CD8-positive, alpha-beta memory T cell (primary cell): ENCODE measurements at regions not wholly inside any gene's neighbourhood (a gene's known extent, or its start where the extent isn't known, plus 50 kb on each side); places are given as distances from the start of the nearest gene placed in this dataset.

Source experiments
- CTCF ChIA-PET: fragments of 350-600 bp; sonication (Branson Sonifier 250); formaldehyde crosslinking; loops from one replicate; lab custom pipeline; 2021; ENCODE audit warnings: antibody characterized with exemption; lab: Charles Lee
- POLR2A ChIA-PET: fragments of 350-600 bp; sonication (Branson Sonifier 250); formaldehyde crosslinking; loops from one replicate; lab custom pipeline; 2021; ENCODE audit warnings: antibody characterized with exemption; lab: Charles Lee
- DNase-seq, 5 donors: peaks; one replicate each; pipeline versions ENCODE4 v3.0.0 to v3.0.0-alpha.2; 2020 to 2022; ENCODE audit warnings: mixed read lengths in 1 of 5
- H3K27ac ChIP-seq: one replicate; pipeline ENCODE4 v1.7.0; 2013; ENCODE audit warnings: low read depth, mild to moderate bottlenecking, low read length, moderate library complexity
- H3K27me3 ChIP-seq: 2 replicates; pipeline ENCODE4 v1.7.0; 2013; ENCODE audit warnings: low read length, mild to moderate bottlenecking; ENCODE audit not compliant: insufficient read depth, poor library complexity, severe bottlenecking
- H3K36me3 ChIP-seq: 2 replicates; pipeline ENCODE4 v1.7.0; 2013; ENCODE audit warnings: mild to moderate bottlenecking, low read length, moderate library complexity; ENCODE audit not compliant: insufficient read depth
- H3K4me1 ChIP-seq: 2 replicates; pipeline ENCODE4 v1.7.0; 2013; ENCODE audit warnings: mild to moderate bottlenecking, low read length, moderate library complexity; ENCODE audit not compliant: insufficient read depth
- H3K4me3 ChIP-seq: 2 replicates; pipeline ENCODE4 v1.7.0; 2013; ENCODE audit warnings: mild to moderate bottlenecking, low read length
- H3K9me3 ChIP-seq: 2 replicates; pipeline ENCODE4 v1.7.0; 2013; ENCODE audit warnings: mild to moderate bottlenecking, low read length
- H3K27ac Mint-ChIP-seq, 8 donors: one replicate each; pipeline ENCODE4 v1.8.0; 2020 to 2021; ENCODE audit warnings: mixed read lengths in 8 of 8, mild to moderate bottlenecking in 6 of 8, inconsistent platforms in 3 of 8, moderate library complexity in 3 of 8
- H3K27me3 Mint-ChIP-seq, 2 donors: one replicate each; pipeline ENCODE4 v1.8.0; 2020 to 2021; ENCODE audit warnings: mixed read lengths in 2 of 2, mild to moderate bottlenecking in 1 of 2, moderate library complexity in 1 of 2
- H3K36me3 Mint-ChIP-seq, 3 donors: one replicate each; pipeline ENCODE4 v1.8.0; 2020 to 2021; ENCODE audit warnings: mixed read lengths in 3 of 3, inconsistent platforms in 1 of 3, mild to moderate bottlenecking in 1 of 3
- H3K4me1 Mint-ChIP-seq, 3 donors: one replicate each; pipeline ENCODE4 v1.8.0; 2020 to 2021; ENCODE audit warnings: mixed read lengths in 3 of 3, inconsistent platforms in 1 of 3, mild to moderate bottlenecking in 1 of 3
- H3K4me3 Mint-ChIP-seq, 7 donors: one replicate each; pipeline ENCODE4 v1.8.0; 2020 to 2021; ENCODE audit warnings: mixed read lengths in 7 of 7, mild to moderate bottlenecking in 6 of 7, moderate library complexity in 4 of 7, inconsistent platforms in 2 of 7
- H3K9me3 Mint-ChIP-seq, 5 donors: one replicate each; pipeline ENCODE4 v1.8.0; 2020 to 2022; ENCODE audit warnings: mixed read lengths in 5 of 5, mild to moderate bottlenecking in 3 of 5, moderate library complexity in 2 of 5, inconsistent platforms in 1 of 5

- H3K36me3 Mint-ChIP-seq, result no peaks in the 10 kb centered on the region
- Histone ChIP-seq H3K4me3 (no peak overlapping the region), H3K4me1 (no peaks in the 10 kb centered on the region), H3K9me3 (no peaks in the 10 kb centered on the region), H3K36me3 (no peaks in the 10 kb centered on the region), H3K27ac (no peak overlapping the region), H3K27me3 (no peaks in the 10 kb centered on the region)
- no peaks in the 10 kb centered on the region for H3K4me1 Mint-ChIP-seq
- H3K27me3 Mint-ChIP-seq, result peaks cover 0 to 3% of the 10 kb centered on the region in 2 donors
- ChIA-PET POLR2A (no interaction called here), CTCF (no interaction called here)
- no peak overlapping the region for H3K4me3 Mint-ChIP-seq
- DNase-seq, result no peak
- H3K27ac Mint-ChIP-seq, result no peak overlapping the region
- no peaks in the 10 kb centered on the region for H3K9me3 Mint-ChIP-seq
Observed at GRCh38 chr13:100852146-100852545, 177.6 kb upstream of the TMTC4 start.

- no peaks in the 10 kb centered on the region for H3K36me3 Mint-ChIP-seq
- Histone ChIP-seq H3K9me3 (no peaks in the 10 kb centered on the region), H3K4me1 (no peaks in the 10 kb centered on the region), H3K27me3 (no peaks in the 10 kb centered on the region), H3K4me3 (no peak overlapping the region), H3K27ac (no peak overlapping the region), H3K36me3 (no peaks in the 10 kb centered on the region)
- no peaks in the 10 kb centered on the region for H3K9me3 Mint-ChIP-seq
- no peaks in the 10 kb centered on the region for H3K4me1 Mint-ChIP-seq
- DNase-seq, result no peak
- POLR2A ChIA-PET, result no interaction called here
- H3K27me3 Mint-ChIP-seq, result peaks cover 2 to 5% of the 10 kb centered on the region in 2 donors
- CTCF ChIA-PET, result no interaction called here
- H3K4me3 Mint-ChIP-seq, result no peak overlapping the region
- no peak overlapping the region for H3K27ac Mint-ChIP-seq
Observed at GRCh38 chr13:100848304-100848703, 173.7 kb upstream of the TMTC4 start.

DNA sequence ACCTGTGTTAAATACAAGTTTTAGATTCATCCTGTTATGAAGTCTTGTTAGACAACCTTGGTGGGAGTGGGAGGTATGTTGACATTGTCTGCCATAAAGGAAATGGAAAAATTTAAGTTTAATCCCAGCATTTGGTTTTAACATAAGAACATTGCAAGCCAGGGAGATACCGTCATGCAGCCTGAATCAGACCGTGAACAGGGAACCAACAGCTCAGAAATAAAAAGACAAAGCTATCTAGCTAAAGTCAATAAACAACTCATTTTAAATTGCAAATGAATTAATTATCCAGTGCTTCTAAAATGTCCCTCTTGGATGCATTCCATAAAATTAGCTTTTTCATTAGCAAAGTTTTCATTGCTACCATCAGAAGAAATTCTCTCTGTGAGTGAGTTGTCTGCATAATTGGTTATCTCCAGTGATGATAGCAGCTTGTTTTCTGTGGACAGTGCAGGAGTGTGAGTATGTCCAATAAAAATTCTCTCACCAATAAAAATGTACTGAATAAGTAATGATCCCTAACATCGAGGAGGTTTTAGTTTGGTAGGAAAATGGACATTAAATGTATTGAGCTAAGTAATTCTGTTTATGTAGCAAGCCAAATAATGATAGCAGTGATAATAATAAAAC is 170.6 kb upstream of the TMTC4 start:
- no peaks in the 10 kb centered on the region for H3K4me1 ChIP-seq
- H3K9me3 Mint-ChIP-seq, result peaks cover 0 to 1% (median 0%) of the 10 kb centered on the region in 5 donors
- H3K4me3 Mint-ChIP-seq, result no peak overlapping the region
- H3K36me3 Mint-ChIP-seq, result peaks cover 0 to under 1% (median 0%) of the 10 kb centered on the region in 3 donors
- no peak for DNase-seq
- CTCF ChIA-PET, result no interaction called here
- POLR2A ChIA-PET, result no interaction called here
- H3K27me3 ChIP-seq, result no peaks in the 10 kb centered on the region
- peaks cover 9% of the 10 kb centered on the region in 2 donors for H3K27me3 Mint-ChIP-seq
- no peak overlapping the region for H3K27ac Mint-ChIP-seq
- H3K9me3 ChIP-seq, result no peaks in the 10 kb centered on the region
- no peaks in the 10 kb centered on the region for H3K4me1 Mint-ChIP-seq
- H3K36me3 ChIP-seq, result no peaks in the 10 kb centered on the region
- no peak overlapping the region for H3K27ac ChIP-seq
- H3K4me3 ChIP-seq, result no peak overlapping the region

- no peaks in the 10 kb centered on the region for H3K9me3 ChIP-seq
- H3K27me3 Mint-ChIP-seq, result peaks cover 9% of the 10 kb centered on the region in 2 donors
- CTCF ChIA-PET, result no interaction called here
Observed at GRCh38 chr13:100842136-100842535, 167.5 kb upstream of the TMTC4 start.

DNA sequence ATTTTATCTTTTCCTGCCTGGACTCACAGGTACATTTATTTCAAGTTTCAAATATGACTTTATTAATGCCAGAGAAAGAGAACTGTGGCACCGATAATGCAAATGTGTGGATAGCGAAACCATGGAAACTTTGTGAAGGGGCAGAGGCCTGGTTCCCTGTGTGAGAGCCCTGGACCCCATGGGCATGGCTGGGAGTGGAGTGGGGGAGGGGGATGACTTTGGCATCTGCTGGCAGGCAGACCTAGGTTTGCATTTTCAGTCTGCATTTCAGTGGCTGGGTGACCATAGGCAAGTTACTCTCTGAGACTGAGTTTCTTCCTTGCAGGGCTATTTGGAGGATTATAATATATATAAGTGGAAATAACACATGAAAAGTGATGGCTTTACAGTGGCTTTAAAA is 163.8 kb upstream of the TMTC4 start:
- Mint-ChIP-seq H3K27me3 (peaks cover 8 to 11% of the 10 kb centered on the region in 2 donors), H3K27ac (no peak overlapping the region), H3K4me1 (no peaks in the 10 kb centered on the region), H3K36me3 (peaks cover 0 to 2% (median 0%) of the 10 kb centered on the region in 3 donors), H3K9me3 (peaks cover 0 to 2% (median 0%) of the 10 kb centered on the region in 5 donors), H3K4me3 (no peak overlapping the region)
- Histone ChIP-seq H3K9me3 (no peaks in the 10 kb centered on the region), H3K36me3 (no peaks in the 10 kb centered on the region), H3K4me1 (no peaks in the 10 kb centered on the region), H3K27me3 (no peaks in the 10 kb centered on the region), H3K4me3 (no peak overlapping the region), H3K27ac (no peak overlapping the region)
- CTCF ChIA-PET, result no interaction called here
- POLR2A ChIA-PET, result no interaction called here
- no peak for DNase-seq

More at GRCh38 chr13:100842136-100842535, 167.5 kb upstream of the TMTC4 start:
- Histone ChIP-seq H3K4me3 (no peak overlapping the region), H3K4me1 (no peaks in the 10 kb centered on the region), H3K27ac (no peak overlapping the region), H3K27me3 (no peaks in the 10 kb centered on the region), H3K36me3 (no peaks in the 10 kb centered on the region)
- POLR2A ChIA-PET, result no interaction called here
- H3K27ac Mint-ChIP-seq, result no peak overlapping the region
- no peak overlapping the region for H3K4me3 Mint-ChIP-seq
- H3K4me1 Mint-ChIP-seq, result no peaks in the 10 kb centered on the region
- H3K9me3 Mint-ChIP-seq, result peaks cover 0 to 2% (median 0%) of the 10 kb centered on the region in 5 donors
- DNase-seq, result no peak
- H3K36me3 Mint-ChIP-seq, result peaks cover 0 to 2% (median 0%) of the 10 kb centered on the region in 3 donors

- DNase-seq, result no peak
- Mint-ChIP-seq H3K4me3 (no peak overlapping the region), H3K4me1 (no peaks in the 10 kb centered on the region), H3K27ac (no peak overlapping the region), H3K9me3 (peaks cover 0 to 2% (median 0%) of the 10 kb centered on the region in 5 donors), H3K36me3 (peaks cover 0 to 2% (median 0%) of the 10 kb centered on the region in 3 donors), H3K27me3 (peaks cover 3 to 6% of the 10 kb centered on the region in 2 donors)
- Histone ChIP-seq H3K4me3 (no peak overlapping the region), H3K4me1 (no peaks in the 10 kb centered on the region), H3K27ac (no peak overlapping the region), H3K9me3 (no peaks in the 10 kb centered on the region), H3K36me3 (no peaks in the 10 kb centered on the region), H3K27me3 (no peaks in the 10 kb centered on the region)
- ChIA-PET CTCF (no interaction called here), POLR2A (no interaction called here)
Observed at GRCh38 chr13:100837631-100838030, 163.0 kb upstream of the TMTC4 start.

DNA sequence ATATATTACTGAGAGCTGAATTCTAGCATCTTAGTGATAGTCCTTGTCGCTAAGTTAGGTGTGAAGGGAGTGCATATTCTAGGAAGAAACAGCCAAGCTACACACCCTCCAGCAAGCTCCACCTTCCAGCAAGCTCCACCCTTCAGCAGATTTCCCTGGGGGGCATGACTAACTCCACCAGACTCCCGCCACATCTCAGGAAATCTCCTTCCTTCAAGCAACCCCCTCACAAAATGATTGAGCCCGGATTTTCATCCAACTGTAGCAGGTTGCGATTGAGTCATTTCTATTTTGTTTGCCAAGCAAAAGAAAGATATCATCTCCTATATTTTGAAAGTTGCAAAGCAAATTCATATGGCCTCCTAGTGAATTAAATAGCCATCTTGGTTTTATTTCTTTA is 162.1 kb upstream of the TMTC4 start:
- H3K4me3 Mint-ChIP-seq, result no peak overlapping the region
- H3K36me3 Mint-ChIP-seq, result peaks cover 0 to 2% (median 0%) of the 10 kb centered on the region in 3 donors
- no peaks in the 10 kb centered on the region for H3K4me1 Mint-ChIP-seq
- Histone ChIP-seq H3K36me3 (no peaks in the 10 kb centered on the region), H3K9me3 (no peaks in the 10 kb centered on the region), H3K4me3 (no peak overlapping the region), H3K27me3 (no peaks in the 10 kb centered on the region), H3K27ac (no peak overlapping the region), H3K4me1 (no peaks in the 10 kb centered on the region)
- POLR2A ChIA-PET, result no interaction called here
- H3K9me3 Mint-ChIP-seq, result peaks cover 0 to 2% (median 0%) of the 10 kb centered on the region in 5 donors
- no peak overlapping the region for H3K27ac Mint-ChIP-seq
- DNase-seq, result no peak
- H3K27me3 Mint-ChIP-seq, result peaks cover 3 to 6% of the 10 kb centered on the region in 2 donors
- CTCF ChIA-PET, result no interaction called here

DNA sequence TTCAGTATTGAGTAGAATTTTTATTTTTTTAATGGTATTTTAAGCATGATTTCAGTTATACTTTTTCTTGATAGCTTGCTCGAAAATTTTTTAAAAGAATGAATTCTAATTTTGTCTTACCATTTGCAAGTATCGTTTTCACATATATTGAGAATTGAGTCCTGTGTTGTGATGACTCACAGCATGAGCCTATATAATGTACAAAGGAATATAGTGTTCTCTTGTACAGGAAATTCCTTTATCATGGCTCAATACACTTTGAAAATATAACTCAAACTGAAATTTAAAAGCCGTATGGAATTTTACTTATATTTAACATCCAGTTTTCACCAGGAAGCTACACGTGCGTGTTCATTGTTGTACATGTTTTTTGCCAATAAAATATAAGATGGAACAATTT is 161.1 kb upstream of the TMTC4 start:
- Mint-ChIP-seq H3K4me3 (no peak overlapping the region), H3K27ac (no peak overlapping the region), H3K4me1 (no peaks in the 10 kb centered on the region), H3K9me3 (peaks cover 0 to 2% (median 0%) of the 10 kb centered on the region in 5 donors), H3K36me3 (peaks cover 0 to 2% (median 0%) of the 10 kb centered on the region in 3 donors), H3K27me3 (peaks cover 3 to 6% of the 10 kb centered on the region in 2 donors)
- ChIA-PET POLR2A (no interaction called here), CTCF (no interaction called here)
- no peak for DNase-seq
- Histone ChIP-seq H3K27ac (no peak overlapping the region), H3K4me1 (no peaks in the 10 kb centered on the region), H3K9me3 (no peaks in the 10 kb centered on the region), H3K4me3 (no peak overlapping the region), H3K36me3 (no peaks in the 10 kb centered on the region), H3K27me3 (no peaks in the 10 kb centered on the region)
